Epithelial cell of proximal tubule (primary cell): ENCODE measurements at regions not wholly inside any gene's neighbourhood (a gene's known extent, or its start where the extent isn't known, plus 50 kb on each side); places are given as distances from the start of the nearest gene placed in this dataset.

Source experiments
- DNase-seq: peaks from one replicate; pipeline ENCODE4 v3.0.0-alpha.2; 2011; ENCODE audit warnings: low read depth
- H3K4me3 ChIP-seq: 2 replicates; pipeline ENCODE4 v1.5.1; 2011; ENCODE audit warnings: low read depth, mild to moderate bottlenecking, low read length
- TF ChIP-seq, protein P1 (sequence below): conservative IDR thresholded peaks from 2 replicates; pipeline ENCODE4 v1.5.1; 2012; ENCODE audit warnings: low read depth, mild to moderate bottlenecking, low read length

GRCh38 chr2:5851410-5851809 is 159.2 kb downstream of the SOX11 start:
- DNase-seq = no peak
- TF ChIP-seq, protein P1, sequence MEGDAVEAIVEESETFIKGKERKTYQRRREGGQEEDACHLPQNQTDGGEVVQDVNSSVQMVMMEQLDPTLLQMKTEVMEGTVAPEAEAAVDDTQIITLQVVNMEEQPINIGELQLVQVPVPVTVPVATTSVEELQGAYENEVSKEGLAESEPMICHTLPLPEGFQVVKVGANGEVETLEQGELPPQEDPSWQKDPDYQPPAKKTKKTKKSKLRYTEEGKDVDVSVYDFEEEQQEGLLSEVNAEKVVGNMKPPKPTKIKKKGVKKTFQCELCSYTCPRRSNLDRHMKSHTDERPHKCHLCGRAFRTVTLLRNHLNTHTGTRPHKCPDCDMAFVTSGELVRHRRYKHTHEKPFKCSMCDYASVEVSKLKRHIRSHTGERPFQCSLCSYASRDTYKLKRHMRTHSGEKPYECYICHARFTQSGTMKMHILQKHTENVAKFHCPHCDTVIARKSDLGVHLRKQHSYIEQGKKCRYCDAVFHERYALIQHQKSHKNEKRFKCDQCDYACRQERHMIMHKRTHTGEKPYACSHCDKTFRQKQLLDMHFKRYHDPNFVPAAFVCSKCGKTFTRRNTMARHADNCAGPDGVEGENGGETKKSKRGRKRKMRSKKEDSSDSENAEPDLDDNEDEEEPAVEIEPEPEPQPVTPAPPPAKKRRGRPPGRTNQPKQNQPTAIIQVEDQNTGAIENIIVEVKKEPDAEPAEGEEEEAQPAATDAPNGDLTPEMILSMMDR = no peak
- H3K4me3 ChIP-seq = no peak overlapping the region

DNA sequence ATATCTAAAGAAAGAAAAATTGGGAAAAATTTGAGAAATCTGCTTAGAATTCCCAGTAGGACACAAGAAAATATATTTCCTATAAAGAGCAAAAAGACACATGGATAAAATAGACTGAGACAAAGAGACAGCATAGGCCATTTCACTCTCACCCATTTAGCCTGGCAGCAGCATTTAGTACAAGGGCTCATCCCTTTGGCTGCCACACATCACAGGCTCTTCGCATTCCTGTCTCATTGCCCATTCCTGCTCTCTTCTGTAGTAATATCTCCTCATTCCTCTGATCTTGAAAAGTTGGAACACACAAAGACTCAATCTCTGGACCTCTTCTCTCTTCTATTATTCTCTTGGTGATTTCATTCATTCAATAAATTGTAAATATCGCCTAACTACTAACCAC is 162.6 kb downstream of the SOX11 start:
- no peak overlapping the region for H3K4me3 ChIP-seq
- TF ChIP-seq, protein P1 = no peak
- no peak for DNase-seq

GRCh38 chr2:5867056-5867455 is 174.9 kb downstream of the SOX11 start:
- TF ChIP-seq, protein P1 = no peak
- no peak for DNase-seq
- no peak overlapping the region for H3K4me3 ChIP-seq

- TF ChIP-seq, protein P1 = no peak
- no peak for DNase-seq
- no peak overlapping the region for H3K4me3 ChIP-seq
These were observed 176.7 kb downstream of the SOX11 start for GRCh38 chr2:5868931-5869330.

GRCh38 chr2:5869936-5870335 is 177.8 kb downstream of the SOX11 start:
- no peak for DNase-seq
- H3K4me3 ChIP-seq = no peak overlapping the region
- TF ChIP-seq, protein P1 = no peak

DNA sequence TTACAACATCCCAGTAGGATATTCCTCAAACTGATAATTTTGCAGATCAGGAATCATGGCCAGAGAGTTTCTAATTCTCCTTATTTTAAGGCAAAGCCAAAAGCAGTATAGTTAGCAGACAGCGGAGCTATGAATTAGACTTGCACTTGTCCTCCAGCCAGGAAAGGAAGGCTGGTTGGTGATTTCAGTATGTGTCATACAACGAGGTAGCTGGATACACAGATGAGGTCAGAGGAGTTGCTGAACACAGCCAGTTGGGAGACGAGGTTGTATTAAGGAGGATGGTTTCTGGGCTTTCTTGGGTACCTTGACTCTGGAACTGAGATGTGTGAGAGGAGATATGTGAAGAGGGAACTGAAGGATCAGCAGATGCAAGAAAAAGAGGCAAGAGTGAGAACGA is 185.2 kb downstream of the SOX11 start:
- H3K4me3 ChIP-seq = no peak overlapping the region
- no peak for DNase-seq
- TF ChIP-seq, protein P1 = no peak

- no peak for DNase-seq
- TF ChIP-seq, protein P1 = no peak
- no peak overlapping the region for H3K4me3 ChIP-seq
These were observed 193.4 kb downstream of the SOX11 start for GRCh38 chr2:5885451-5886173.
